Stomach (tissue), 4 donors: ENCODE measurements at regions not wholly inside any gene's neighbourhood (a gene's known extent, or its start where the extent isn't known, plus 50 kb on each side); places are given as distances from the start of the nearest gene placed in this dataset.

ENCODE experiments used
- EP300 ChIP-seq: sonication (generic); formaldehyde crosslinking; IDR thresholded peaks from one replicate; pipeline ENCODE4 v1.6.1; 2017; ENCODE audit warnings: antibody characterized with exemption
- POLR2AphosphoS5 ChIP-seq, 3 donors: sonication (generic); formaldehyde crosslinking; IDR thresholded peaks; one replicate each; pipeline ENCODE4 v1.6.1; 2016; ENCODE audit warnings: antibody characterized with exemption in 3 of 3

- TF ChIP-seq POLR2AphosphoS5 (IDR thresholded peaks at IDR 0.05) (no peak), EP300 (no peak)
Observed at GRCh38 chr7:3153118-3153517, 109.5 kb upstream of the CARD11 start.
